GM12892 (cell line): ENCODE measurements at regions not wholly inside any gene's neighbourhood (a gene's known extent, or its start where the extent isn't known, plus 50 kb on each side); places are given as distances from the start of the nearest gene placed in this dataset.

Experiments used
- DNase-seq: peaks from one replicate; pipeline ENCODE4 v3.0.0; 2011; ENCODE audit not compliant: insufficient read length
- FAIRE-seq: peaks from 2 replicates; lab custom pipeline; 2011; peaks lifted over from hg19 to GRCh38; lab: Jason Lieb, UNC
- POLR2A ChIP-seq: IDR thresholded peaks from 2 replicates; pipeline ENCODE4 v1.6.1; 2011; ENCODE audit warnings: low read depth, low read length, control low read depth
- POLR2AphosphoS5 ChIP-seq: IDR thresholded peaks from 2 replicates; pipeline ENCODE4 v1.6.1; 2011; ENCODE audit warnings: low read depth, low read length, control low read depth
- TAF1 ChIP-seq: IDR thresholded peaks from 2 replicates; pipeline ENCODE4 v1.6.1; 2011; ENCODE audit warnings: low read depth, mild to moderate bottlenecking, control low read depth, low read length, borderline replicate concordance

GRCh38 chr2:236715077-236715476 lies 145.5 kb downstream of the ACKR3 start:
- TF ChIP-seq POLR2AphosphoS5 (no peak), TAF1 (no peak), POLR2A (no peak)
- DNase-seq (no peak), FAIRE-seq (no peak)

GRCh38 chr2:236715491-236715961 lies 145.9 kb downstream of the ACKR3 start:
- TF ChIP-seq POLR2A: no peak
- no peak for TF ChIP-seq POLR2AphosphoS5
- no peak for TF ChIP-seq TAF1
- no peak for DNase-seq
- no peak for FAIRE-seq

- no peak for FAIRE-seq
- no peak for TF ChIP-seq POLR2A
- no peak for TF ChIP-seq TAF1
- no peak for DNase-seq
These were observed 147.5 kb downstream of the ACKR3 start for GRCh38 chr2:236717120-236717519.

- DNase-seq: no peak
- no peak for TF ChIP-seq POLR2AphosphoS5
- TF ChIP-seq TAF1: no peak
- no peak for TF ChIP-seq POLR2A
- FAIRE-seq: no peak
These were observed 148.1 kb downstream of the ACKR3 start for GRCh38 chr2:236717729-236718128.

- no peak for TF ChIP-seq POLR2A
- TF ChIP-seq POLR2AphosphoS5: no peak
- no peak for TF ChIP-seq TAF1
- DNase-seq: no peak
- FAIRE-seq: no peak
These were observed 148.8 kb downstream of the ACKR3 start for GRCh38 chr2:236718207-236718992.

- TF ChIP-seq POLR2AphosphoS5 (no peak), POLR2A (no peak), TAF1 (no peak)
- FAIRE-seq (no peak), DNase-seq (no peak)
These were observed 149.6 kb downstream of the ACKR3 start for GRCh38 chr2:236719192-236719635.

GRCh38 chr2:236720974-236721540 lies 151.4 kb downstream of the ACKR3 start:
- TF ChIP-seq POLR2A (no peak), TAF1 (no peak), POLR2AphosphoS5 (no peak)
- DNase-seq (no peak), FAIRE-seq (no peak)

GRCh38 chr2:236724200-236724599 lies 154.6 kb downstream of the ACKR3 start:
- TF ChIP-seq POLR2A (no peak), TAF1 (no peak), POLR2AphosphoS5 (no peak)
- DNase-seq (no peak), FAIRE-seq (no peak)

GRCh38 chr2:236726701-236727450 lies 157.3 kb downstream of the ACKR3 start:
- TF ChIP-seq POLR2A (no peak), POLR2AphosphoS5 (no peak), TAF1 (no peak)
- no peak for DNase-seq
- FAIRE-seq: no peak

- no peak for DNase-seq
- FAIRE-seq: no peak
These were observed 159.5 kb downstream of the ACKR3 start for GRCh38 chr2:236728916-236729670.

GRCh38 chr2:236730393-236730792 lies 160.8 kb downstream of the ACKR3 start:
- no peak for DNase-seq
- TF ChIP-seq POLR2A (no peak), POLR2AphosphoS5 (no peak), TAF1 (no peak)
- FAIRE-seq: no peak

More at GRCh38 chr2:236728916-236729670, 159.5 kb downstream of the ACKR3 start:
- no peak for TF ChIP-seq TAF1
- no peak for TF ChIP-seq POLR2AphosphoS5
- TF ChIP-seq POLR2A: no peak
